Neuronal stem cell (in vitro differentiated cells): ENCODE measurements at regions not wholly inside any gene's neighbourhood (a gene's known extent, or its start where the extent isn't known, plus 50 kb on each side); places are given as distances from the start of the nearest gene placed in this dataset.
A peak's percentile ranks its signal among the peaks of the same experiment; 100 is the strongest.
"Not testable (repeated sequence)": the region's sequence is repeated elsewhere in the genome, so short reads cannot be mapped to it uniquely, and the experiment has no call there.

Experiments
- DNase-seq: peaks from one replicate; pipeline ENCODE4 v3.0.0-alpha.2; 2013; ENCODE audit warnings: low spot score
- H2AFZ ChIP-seq: one replicate; pipeline ENCODE4 v1.6.1; 2013; ENCODE audit warnings: mild to moderate bottlenecking, low read length, inconsistent platforms
- H2AK5ac ChIP-seq: 2 replicates; pipeline ENCODE4 v1.6.1; 2013; ENCODE audit warnings: low read depth, mild to moderate bottlenecking, inconsistent platforms, low read length, moderate library complexity, mixed read lengths
- H2BK120ac ChIP-seq: 2 replicates; pipeline ENCODE4 v1.6.1; 2013; ENCODE audit warnings: low read depth, mild to moderate bottlenecking, inconsistent platforms, low read length, moderate library complexity, mixed read lengths
- H2BK12ac ChIP-seq: one replicate; pipeline ENCODE4 v1.6.1; 2013; ENCODE audit warnings: low read length, inconsistent platforms
- H2BK15ac ChIP-seq: 2 replicates; pipeline ENCODE4 v1.6.1; 2013; ENCODE audit warnings: mild to moderate bottlenecking, low read length, inconsistent platforms, mixed read lengths
- H2BK5ac ChIP-seq: one replicate; pipeline ENCODE4 v1.6.1; 2013; ENCODE audit warnings: inconsistent platforms, mild to moderate bottlenecking, low read length, moderate library complexity
- H3K14ac ChIP-seq: one replicate; pipeline ENCODE4 v1.6.1; 2013; ENCODE audit warnings: low read length, inconsistent platforms
- H3K18ac ChIP-seq: 2 replicates; pipeline ENCODE4 v1.6.1; 2013; ENCODE audit warnings: low read length, inconsistent platforms
- H3K23ac ChIP-seq: 2 replicates; pipeline ENCODE4 v1.6.1; 2013; ENCODE audit warnings: low read depth, mild to moderate bottlenecking, mixed read lengths, low read length, inconsistent platforms; ENCODE audit not compliant: poor library complexity
- H3K27ac ChIP-seq: replicated peaks from 3 replicates; pipeline ENCODE4 v1.5.1; 2013; ENCODE audit warnings: low read length, inconsistent platforms
- H3K27me3 ChIP-seq, 3 experiments: 2 replicates each; pipeline ENCODE4 v1.6.1; 2013; ENCODE audit warnings: low read length in 3 of 3, mild to moderate bottlenecking in 2 of 3, inconsistent platforms in 1 of 3, low read depth in 1 of 3, mixed read lengths in 1 of 3, moderate library complexity in 1 of 3; ENCODE audit not compliant: control insufficient read depth in 3 of 3, insufficient read depth in 3 of 3
- H3K36me3 ChIP-seq, 2 donors: replicated peaks in 1 of 2; 2 replicates each; pipeline ENCODE4 v1.6.1; 2013; ENCODE audit warnings: low read length in 2 of 2; ENCODE audit not compliant: control insufficient read depth in 2 of 2, insufficient read depth in 2 of 2
- H3K4ac ChIP-seq: 2 replicates; pipeline ENCODE4 v1.6.1; 2013; ENCODE audit warnings: inconsistent platforms, mild to moderate bottlenecking, low read length, moderate library complexity
- H3K4me1 ChIP-seq, 2 donors: 1 replicate in 1 of 2; 2 replicates in 1 of 2; pipeline ENCODE4 v1.6.1; 2013; ENCODE audit warnings: low read length in 2 of 2, low read depth in 1 of 2; ENCODE audit not compliant: control insufficient read depth in 2 of 2, insufficient read depth in 1 of 2
- H3K4me2 ChIP-seq: one replicate; pipeline ENCODE4 v1.6.1; 2013; ENCODE audit warnings: mild to moderate bottlenecking, low read length, inconsistent platforms; ENCODE audit not compliant: insufficient read depth, poor library complexity, severe bottlenecking
- H3K4me3 ChIP-seq, 2 donors: 2 replicates each; pipeline ENCODE4 v1.5.1; 2013; ENCODE audit warnings: low read length in 2 of 2, mild to moderate bottlenecking in 2 of 2, inconsistent platforms in 1 of 2, moderate library complexity in 1 of 2
- H3K79me1 ChIP-seq: one replicate; pipeline ENCODE4 v1.6.1; 2013; ENCODE audit warnings: low read depth, mild to moderate bottlenecking, inconsistent platforms, low read length, moderate library complexity
- H3K9ac ChIP-seq: one replicate; pipeline ENCODE4 v1.6.1; 2013; ENCODE audit warnings: mild to moderate bottlenecking, low read depth, low read length, inconsistent platforms; ENCODE audit not compliant: poor library complexity
- H3K9me3 ChIP-seq, 2 donors: replicated peaks in 1 of 2; 2 replicates each; pipeline versions ENCODE3 to v1.6.1; 2013; ENCODE audit warnings: low read length in 2 of 2, mild to moderate bottlenecking in 2 of 2, inconsistent platforms in 1 of 2, low read depth in 1 of 2, mixed read lengths in 1 of 2, moderate library complexity in 1 of 2; ENCODE audit not compliant: control insufficient read depth in 2 of 2, insufficient read depth in 1 of 2
- H4K8ac ChIP-seq: one replicate; pipeline ENCODE4 v1.6.1; 2013; ENCODE audit warnings: low read depth, mild to moderate bottlenecking, inconsistent platforms, low read length, moderate library complexity
- H4K91ac ChIP-seq: one replicate; pipeline ENCODE4 v1.6.1; 2013; ENCODE audit warnings: low read length, low read depth, mild to moderate bottlenecking, inconsistent platforms; ENCODE audit not compliant: poor library complexity
- WGBS, 2 donors: extraction: QIAGEN DNeasy Blood & Tissue Kit; methylation state at CpG; one replicate each; pipeline ENCODE4 v1.1.7; 2013; ENCODE audit warnings: missing lambda C conversion rate in 2 of 2, mixed read lengths in 1 of 2; ENCODE audit not compliant: insufficient read length in 2 of 2, insufficient replicate concordance in 1 of 2; ENCODE audit errors: extremely low coverage in 2 of 2; 5-methylcytosine and 5-hydroxymethylcytosine counted together

DNA sequence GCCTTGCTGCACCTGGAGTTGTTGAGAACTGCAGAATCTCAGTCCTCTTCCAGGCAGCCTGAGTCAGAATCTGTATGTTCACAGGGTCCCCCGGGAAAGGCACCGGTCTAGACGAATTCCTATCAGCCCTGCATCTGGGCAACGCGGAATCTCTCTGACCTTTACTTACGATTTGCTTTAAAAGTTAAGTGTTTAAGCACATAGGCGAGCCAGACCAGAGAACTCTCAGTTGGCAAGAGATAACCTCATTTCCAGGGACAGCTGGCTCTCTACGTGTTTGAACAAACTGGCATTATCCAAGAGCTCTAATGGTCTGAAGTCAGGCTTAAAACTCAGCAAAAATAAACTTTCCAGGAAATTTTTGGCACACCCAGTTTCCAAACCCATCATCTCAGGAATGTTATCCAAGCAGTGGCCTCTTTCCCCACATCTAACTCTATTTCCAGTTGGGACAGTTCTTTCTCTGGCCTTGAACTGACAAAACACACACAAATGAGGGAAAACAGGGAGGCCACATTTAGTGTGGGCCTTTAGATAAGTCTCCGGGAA, 53.4 kb downstream of the HES1 start:
- Histone ChIP-seq H3K27me3 (peaks cover 0 to 6% (median 0%) of the 10 kb centered on the region in 3 experiments), H4K8ac (no peak overlapping the region), H3K14ac (no peak overlapping the region), H3K79me1 (no peaks in the 10 kb centered on the region), H2AK5ac (no peak overlapping the region), H2BK12ac (no peak overlapping the region), H3K9ac (no peak overlapping the region), H3K9me3 (peaks cover 0 to 4% of the 10 kb centered on the region in 2 donors), H3K4me2 (no peak overlapping the region), H2AFZ (no peak overlapping the region), H4K91ac (no peak overlapping the region), H2BK120ac (no peak overlapping the region), H3K4me3 (no peak overlapping the region), H3K4me1 (peaks cover 4 to 9% of the 10 kb centered on the region in 2 donors), H2BK15ac (no peak overlapping the region), H3K23ac (no peak overlapping the region), H3K27ac (no peak overlapping the region), H3K36me3 (no peaks in the 10 kb centered on the region), H3K4ac (no peak overlapping the region), H2BK5ac (no peak overlapping the region), H3K18ac (no peak overlapping the region)
- no CpG with 5 or more reads among the region's 9 CpGs for WGBS, 2 donors
- no peak for DNase-seq

DNA sequence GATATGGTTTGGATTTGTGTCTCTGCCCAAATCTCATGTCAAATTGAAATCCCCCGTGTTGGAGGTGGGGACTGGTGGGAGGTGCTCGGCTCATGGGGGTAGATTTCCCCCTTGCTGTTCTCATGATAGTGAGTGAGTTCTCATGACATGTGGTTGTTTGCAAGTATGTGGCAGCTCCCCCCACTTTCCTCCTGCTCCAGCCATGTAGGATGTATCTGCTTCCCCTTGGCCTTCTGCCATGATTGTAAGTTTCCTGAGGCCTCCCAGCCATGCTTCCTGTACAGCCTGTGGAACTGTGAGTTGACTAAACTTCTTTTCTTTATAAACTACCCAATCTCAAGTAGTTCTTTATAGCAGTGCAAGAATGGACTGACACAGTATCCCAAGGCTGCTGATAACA, 55.9 kb downstream of the HES1 start:
- not testable (repeated sequence) for H3K4ac ChIP-seq, H3K4me3 ChIP-seq, H3K79me1 ChIP-seq, H2BK12ac ChIP-seq, H4K91ac ChIP-seq, H3K27ac ChIP-seq, H3K9ac ChIP-seq, H2AK5ac ChIP-seq, H3K18ac ChIP-seq, H2AFZ ChIP-seq, DNase-seq, H3K9me3 ChIP-seq, H4K8ac ChIP-seq, H3K14ac ChIP-seq, H3K36me3 ChIP-seq, H3K23ac ChIP-seq, H2BK120ac ChIP-seq, H3K4me2 ChIP-seq, H2BK5ac ChIP-seq, H2BK15ac ChIP-seq, H3K4me1 ChIP-seq
- H3K27me3 ChIP-seq: peaks cover 0 to 16% (median 0%) of the 10 kb centered on the region in 3 experiments
- no CpG with 5 or more reads among the region's 2 CpGs for WGBS, 2 donors

DNA sequence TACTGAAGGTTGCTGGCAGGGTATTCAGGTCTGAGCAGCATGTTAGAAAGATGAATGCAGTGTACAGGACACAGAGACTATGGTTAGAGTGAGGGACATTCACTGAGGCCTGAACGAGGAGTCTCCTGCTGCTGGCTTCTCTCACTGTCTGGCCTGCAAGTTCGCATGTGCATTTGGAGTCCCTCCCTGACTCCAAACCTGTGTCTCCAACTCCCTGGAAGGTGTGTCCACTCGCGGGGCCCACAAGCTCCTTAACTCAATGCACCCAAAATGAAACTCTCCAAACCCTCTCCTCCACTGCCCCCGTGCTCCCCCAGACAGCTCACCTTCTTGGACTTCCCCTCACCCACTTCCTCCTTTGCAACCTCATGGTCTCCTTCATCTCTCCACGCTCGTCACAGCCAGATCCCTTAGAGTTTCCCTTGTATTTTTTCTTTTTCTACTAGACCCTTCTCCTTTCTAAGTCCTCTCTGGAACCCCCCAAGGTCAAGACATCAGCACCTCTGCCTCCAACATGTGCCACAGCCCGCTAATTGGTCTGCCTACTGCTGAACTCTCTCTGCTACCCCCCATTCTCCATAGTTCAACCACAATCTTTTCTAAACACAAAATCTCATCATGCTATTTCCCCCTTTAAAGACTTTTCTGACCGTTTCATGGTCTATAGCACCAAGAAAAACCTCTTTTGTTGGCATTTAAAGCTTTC, 58.3 kb downstream of the HES1 start:
- Histone ChIP-seq H3K9ac (no peak overlapping the region), H3K4me2 (no peak overlapping the region), H2BK12ac (no peak overlapping the region), H3K36me3 (no peaks in the 10 kb centered on the region), H3K27me3 (peaks cover 0 to 24% (median 0%) of the 10 kb centered on the region in 3 experiments), H2AFZ (no peak overlapping the region), H4K8ac (no peak overlapping the region), H3K4ac (no peak overlapping the region), H3K4me1 (peaks cover 3 to 7% of the 10 kb centered on the region in 2 donors), H3K4me3 (no peak overlapping the region), H3K14ac (no peak overlapping the region), H3K9me3 (no peaks in the 10 kb centered on the region), H2BK120ac (no peak overlapping the region), H4K91ac (no peak overlapping the region), H2BK15ac (no peak overlapping the region), H3K18ac (peak overlapping the region; percentile 54), H3K79me1 (no peaks in the 10 kb centered on the region), H2AK5ac (no peak overlapping the region), H3K27ac (no peak overlapping the region), H2BK5ac (no peak overlapping the region), H3K23ac (no peak overlapping the region)
- no CpG with 5 or more reads among the region's 9 CpGs for WGBS, 2 donors
- DNase-seq: no peak

DNA sequence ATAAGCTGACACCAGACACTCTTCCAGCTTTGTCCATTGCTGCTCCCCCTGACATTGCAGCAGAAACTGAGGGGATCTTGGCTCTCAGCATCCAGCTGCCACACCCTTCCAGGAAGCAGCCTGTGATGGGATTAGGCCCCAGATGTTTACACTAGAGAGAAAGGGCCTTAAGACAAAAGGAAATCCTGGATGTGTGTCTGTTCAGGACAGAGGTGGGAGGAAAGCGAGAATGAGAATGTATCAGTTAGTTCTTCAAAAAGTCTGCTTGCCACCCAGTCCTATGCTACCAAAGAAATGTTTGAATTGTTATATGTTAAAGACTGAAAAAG, 58.8 kb downstream of the HES1 start:
- H2AFZ ChIP-seq: no peak overlapping the region
- H2BK5ac ChIP-seq: no peak overlapping the region
- no peak overlapping the region for H3K4me3 ChIP-seq
- no peaks in the 10 kb centered on the region for H3K36me3 ChIP-seq
- no peak overlapping the region for H2AK5ac ChIP-seq
- peaks cover 3 to 7% of the 10 kb centered on the region in 2 donors for H3K4me1 ChIP-seq
- no peak overlapping the region for H2BK12ac ChIP-seq
- no peak overlapping the region for H3K4ac ChIP-seq
- DNase-seq: no peak
- H2BK120ac ChIP-seq: no peak overlapping the region
- no peaks in the 10 kb centered on the region for H3K79me1 ChIP-seq
- H3K4me2 ChIP-seq: no peak overlapping the region
- no CpG with 5 or more reads among the region's 1 CpG for WGBS, 2 donors
- H3K14ac ChIP-seq: no peak overlapping the region
- H4K91ac ChIP-seq: no peak overlapping the region
- no peak overlapping the region for H2BK15ac ChIP-seq
- no peak overlapping the region for H3K18ac ChIP-seq
- H4K8ac ChIP-seq: no peak overlapping the region
- H3K9me3 ChIP-seq: no peaks in the 10 kb centered on the region
- H3K27ac ChIP-seq: no peak overlapping the region
- no peak overlapping the region for H3K23ac ChIP-seq
- peaks cover 0 to 28% (median 0%) of the 10 kb centered on the region in 3 experiments for H3K27me3 ChIP-seq
- no peak overlapping the region for H3K9ac ChIP-seq
